H1 (cell line): ENCODE measurements at regions not wholly inside any gene's neighbourhood (a gene's known extent, or its start where the extent isn't known, plus 50 kb on each side); places are given as distances from the start of the nearest gene placed in this dataset.

Experiments used
- SRF ChIP-seq: IDR thresholded peaks from 2 replicates; pipeline ENCODE4 v1.6.1; 2011; ENCODE audit warnings: mild to moderate bottlenecking, low read depth, low read length, moderate library complexity

DNA sequence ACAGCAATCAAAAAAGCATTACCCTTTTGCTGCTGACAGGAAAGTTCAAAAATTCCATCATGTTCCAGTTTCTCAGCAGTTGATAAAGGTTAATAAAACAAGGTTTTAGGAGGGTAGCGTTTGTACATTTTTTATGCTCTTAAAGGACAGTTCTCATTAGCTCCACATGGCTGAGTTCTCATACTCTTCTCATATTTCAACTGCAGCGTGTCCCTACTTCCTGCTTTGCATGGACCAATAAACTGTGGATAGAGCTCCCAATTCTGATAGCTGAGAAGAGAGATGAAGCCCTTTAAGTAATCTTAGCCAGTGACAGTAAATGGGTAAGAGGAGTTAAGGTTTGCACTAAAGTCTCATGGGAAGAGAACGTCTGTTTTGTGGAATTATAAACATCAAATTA lies 53.5 kb downstream of the SPANXA2 start (continued):
- TF ChIP-seq SRF: no peak
